BE2C (cell line): ENCODE measurements at regions not wholly inside any gene's neighbourhood (a gene's known extent, or its start where the extent isn't known, plus 50 kb on each side); places are given as distances from the start of the nearest gene placed in this dataset.

Experiments
- DNase-seq: peaks from one replicate; pipeline ENCODE4 v3.0.0-alpha.2; 2020
- H3K27me3 ChIP-seq: fragments of 250-450 bp; sonication (Bioruptor Pico); 2 replicates; pipeline ENCODE4 v1.5.1; 2020; ENCODE audit warnings: mild to moderate bottlenecking
- H3K36me3 ChIP-seq: fragments of 250-450 bp; sonication (Bioruptor Pico); 2 replicates; pipeline ENCODE4 v1.5.1; 2020; ENCODE audit warnings: mild to moderate bottlenecking
- H3K4me1 ChIP-seq: fragments of 250-450 bp; sonication (Bioruptor Pico); 2 replicates; pipeline ENCODE4 v1.5.1; 2020
- H3K4me3 ChIP-seq: 2 replicates; pipeline ENCODE4 v1.5.1; 2011; ENCODE audit warnings: low read depth, low read length
- H3K9me3 ChIP-seq: fragments of 250-450 bp; sonication (Bioruptor Pico); 2 replicates; pipeline ENCODE4 v1.5.1; 2020
- TF ChIP-seq, protein P1 (sequence below): IDR thresholded peaks from 2 replicates; pipeline ENCODE4 v1.5.1; 2012; ENCODE audit warnings: mild to moderate bottlenecking, low read depth, low read length

DNA sequence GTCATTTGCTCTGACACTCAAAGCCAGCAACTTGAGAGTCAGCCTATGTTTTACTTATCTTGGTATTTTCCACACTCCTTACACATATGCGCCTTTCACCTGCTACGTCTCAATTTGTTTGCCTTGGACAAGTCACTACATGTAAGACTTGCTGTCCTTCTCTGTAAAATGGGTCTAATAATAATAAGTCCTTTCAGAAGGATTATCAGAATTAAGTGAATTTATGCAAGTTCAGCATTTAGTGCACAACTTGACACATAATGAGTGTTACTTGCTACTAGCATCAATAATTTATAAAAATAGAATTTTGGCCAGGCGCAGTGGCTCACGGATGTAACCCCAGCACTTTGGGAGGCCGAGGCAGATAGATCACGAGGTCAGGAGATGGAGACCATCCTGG, 71.1 kb upstream of the UBL3 start:
- H3K36me3 ChIP-seq = no peaks in the 10 kb centered on the region

DNA sequence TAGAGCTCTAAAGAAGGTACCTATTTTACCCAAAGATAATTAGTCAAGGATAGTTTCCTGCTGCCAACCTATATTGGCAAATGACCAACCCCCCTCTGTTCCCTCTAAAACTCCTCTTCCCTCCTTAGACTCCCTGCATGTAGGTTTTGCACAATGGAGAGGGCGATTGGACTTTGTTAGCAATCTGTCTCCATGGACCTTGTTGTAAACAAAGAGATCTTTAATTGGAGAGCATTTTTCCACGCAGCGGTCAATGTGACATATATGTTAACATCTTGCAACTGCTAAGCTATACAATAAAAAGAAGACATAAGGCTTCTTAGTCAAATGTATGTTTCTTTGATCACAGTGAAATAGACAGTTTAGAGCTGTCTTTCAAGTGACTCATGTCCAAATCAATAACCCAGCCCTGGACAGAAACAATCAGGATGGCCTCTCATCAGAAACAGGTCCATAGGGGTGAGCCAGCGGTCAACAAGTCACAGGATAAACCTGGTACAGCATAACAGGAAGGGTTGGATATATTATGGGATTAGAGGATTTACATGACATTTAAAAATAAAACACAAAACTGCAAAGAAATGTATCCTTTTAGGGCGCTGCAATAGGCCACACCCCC, 69.7 kb upstream of the UBL3 start:
- no peaks in the 10 kb centered on the region for H3K36me3 ChIP-seq
- H3K4me1 ChIP-seq = peaks cover 2% of the 10 kb centered on the region
- TF ChIP-seq, protein P1, sequence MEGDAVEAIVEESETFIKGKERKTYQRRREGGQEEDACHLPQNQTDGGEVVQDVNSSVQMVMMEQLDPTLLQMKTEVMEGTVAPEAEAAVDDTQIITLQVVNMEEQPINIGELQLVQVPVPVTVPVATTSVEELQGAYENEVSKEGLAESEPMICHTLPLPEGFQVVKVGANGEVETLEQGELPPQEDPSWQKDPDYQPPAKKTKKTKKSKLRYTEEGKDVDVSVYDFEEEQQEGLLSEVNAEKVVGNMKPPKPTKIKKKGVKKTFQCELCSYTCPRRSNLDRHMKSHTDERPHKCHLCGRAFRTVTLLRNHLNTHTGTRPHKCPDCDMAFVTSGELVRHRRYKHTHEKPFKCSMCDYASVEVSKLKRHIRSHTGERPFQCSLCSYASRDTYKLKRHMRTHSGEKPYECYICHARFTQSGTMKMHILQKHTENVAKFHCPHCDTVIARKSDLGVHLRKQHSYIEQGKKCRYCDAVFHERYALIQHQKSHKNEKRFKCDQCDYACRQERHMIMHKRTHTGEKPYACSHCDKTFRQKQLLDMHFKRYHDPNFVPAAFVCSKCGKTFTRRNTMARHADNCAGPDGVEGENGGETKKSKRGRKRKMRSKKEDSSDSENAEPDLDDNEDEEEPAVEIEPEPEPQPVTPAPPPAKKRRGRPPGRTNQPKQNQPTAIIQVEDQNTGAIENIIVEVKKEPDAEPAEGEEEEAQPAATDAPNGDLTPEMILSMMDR = no peak
- no peak overlapping the region for H3K4me3 ChIP-seq
- no peaks in the 10 kb centered on the region for H3K9me3 ChIP-seq
- no peak for DNase-seq
- H3K27me3 ChIP-seq = no peaks in the 10 kb centered on the region

More for the DNA sequence above, 71.1 kb upstream of the UBL3 start:
- no peak for DNase-seq
- no peaks in the 10 kb centered on the region for H3K9me3 ChIP-seq
- TF ChIP-seq, protein P1 = no peak
- H3K4me3 ChIP-seq = no peak overlapping the region
- peaks cover 8% of the 10 kb centered on the region for H3K4me1 ChIP-seq
- no peaks in the 10 kb centered on the region for H3K27me3 ChIP-seq

DNA sequence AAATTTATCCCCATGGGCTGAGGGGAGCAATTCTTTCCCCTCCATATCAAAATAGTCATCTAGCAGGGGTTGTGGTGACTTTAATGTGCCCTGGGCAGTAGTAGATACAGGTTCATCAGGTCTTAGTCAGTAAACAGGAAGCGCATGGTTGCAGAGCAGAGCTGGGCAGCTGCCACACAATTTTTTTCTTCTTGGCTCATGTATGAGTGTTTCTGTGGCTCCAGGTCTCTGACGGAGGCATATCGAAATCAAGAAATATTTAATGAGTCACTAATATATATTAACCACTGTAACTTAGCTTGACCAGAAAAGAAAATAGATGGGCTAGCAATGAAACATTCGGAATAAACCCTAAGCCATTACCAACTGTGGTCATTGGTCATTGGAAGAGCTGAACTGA, 68.4 kb upstream of the UBL3 start:
- Histone ChIP-seq H3K9me3 (no peaks in the 10 kb centered on the region), H3K27me3 (no peaks in the 10 kb centered on the region), H3K4me1 (no peaks in the 10 kb centered on the region), H3K4me3 (no peak overlapping the region), H3K36me3 (no peaks in the 10 kb centered on the region)
- TF ChIP-seq, protein P1 = no peak
- no peak for DNase-seq

DNA sequence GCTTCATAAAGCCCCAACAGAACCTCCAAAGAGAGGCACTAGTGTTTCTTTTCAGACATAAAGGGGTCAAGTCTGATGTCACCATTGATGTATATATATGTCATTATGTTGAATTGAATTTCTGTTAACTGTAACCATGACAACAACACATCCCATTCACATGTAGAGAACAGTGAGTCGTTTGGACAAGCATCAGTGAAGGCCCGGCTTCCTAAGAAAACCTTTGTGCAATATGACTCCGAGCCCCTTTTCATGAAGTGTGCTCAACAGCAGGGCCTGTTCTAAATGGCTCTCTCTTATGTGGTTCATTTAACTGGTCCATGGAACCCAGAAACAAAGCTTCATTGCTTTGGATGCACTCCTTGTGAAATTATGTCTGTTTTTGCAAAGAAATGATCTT, 67.2 kb upstream of the UBL3 start:
- Histone ChIP-seq H3K27me3 (no peaks in the 10 kb centered on the region), H3K4me1 (no peaks in the 10 kb centered on the region), H3K36me3 (no peaks in the 10 kb centered on the region), H3K4me3 (no peak overlapping the region), H3K9me3 (no peaks in the 10 kb centered on the region)
- DNase-seq = no peak
- TF ChIP-seq, protein P1 = no peak

DNA sequence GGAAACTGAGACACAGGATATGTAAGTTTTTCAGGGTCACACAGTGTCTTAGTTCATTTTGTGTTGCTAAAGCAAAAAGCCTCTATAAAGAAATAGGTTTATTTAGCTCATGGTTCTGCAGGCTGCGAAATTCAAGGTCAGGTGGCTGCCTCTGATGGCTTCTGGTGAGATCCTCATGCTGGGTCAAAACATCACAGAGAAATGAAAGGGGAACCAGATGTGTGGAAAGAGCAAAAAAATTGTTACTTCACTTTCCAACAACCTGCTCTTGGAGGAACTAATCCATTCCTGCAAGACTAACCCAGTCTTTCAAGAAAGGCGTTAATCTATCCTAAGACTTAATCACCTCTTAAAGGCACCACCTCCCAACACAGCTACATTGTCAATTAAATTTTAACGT, 64.2 kb upstream of the UBL3 start:
- no peak overlapping the region for H3K4me3 ChIP-seq
- TF ChIP-seq, protein P1 = no peak
- no peaks in the 10 kb centered on the region for H3K9me3 ChIP-seq
- DNase-seq = no peak
- H3K36me3 ChIP-seq = no peaks in the 10 kb centered on the region
- no peaks in the 10 kb centered on the region for H3K27me3 ChIP-seq
- H3K4me1 ChIP-seq = no peaks in the 10 kb centered on the region; the same call in 1 of the 2 replicates

DNA sequence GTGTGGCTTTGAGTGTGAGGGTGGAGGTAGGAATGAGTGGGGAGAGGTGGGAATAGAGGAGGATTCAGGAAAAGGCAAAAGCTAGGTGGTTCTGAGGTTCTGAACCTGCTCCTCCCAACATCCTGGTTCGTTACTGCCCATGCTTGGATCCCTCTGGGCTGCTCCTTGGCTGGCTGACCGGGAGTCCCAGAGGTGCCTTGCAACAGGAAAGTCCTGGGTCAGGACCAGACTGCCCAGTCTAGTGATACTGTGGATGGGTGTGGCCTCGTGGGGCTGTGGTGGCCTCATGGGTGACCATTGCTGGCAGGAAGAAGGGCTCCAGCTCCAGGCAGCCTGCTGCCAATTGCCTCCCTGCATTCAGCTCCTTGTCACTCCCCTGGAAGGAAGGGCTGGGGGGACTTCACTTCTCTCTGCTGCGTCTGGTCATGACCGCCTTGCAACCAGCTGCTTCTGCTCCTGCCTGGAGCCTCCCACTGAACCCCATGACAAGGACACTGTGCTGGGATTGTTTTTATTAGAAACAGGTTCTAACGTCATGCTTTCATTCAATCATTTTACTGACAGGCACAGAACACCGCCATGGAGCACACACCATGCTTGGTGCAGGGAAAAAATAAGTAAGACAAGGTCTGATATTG, 61.5 kb upstream of the UBL3 start:
- no peaks in the 10 kb centered on the region for H3K36me3 ChIP-seq
- H3K4me3 ChIP-seq = no peak overlapping the region
- TF ChIP-seq, protein P1 = no peak
- H3K9me3 ChIP-seq = no peaks in the 10 kb centered on the region
- H3K27me3 ChIP-seq = no peaks in the 10 kb centered on the region
- DNase-seq = no peak
- H3K4me1 ChIP-seq = no peaks in the 10 kb centered on the region; the same call in 1 of the 2 replicates
